ENCODE measurements at regions not wholly inside any gene's neighbourhood (a gene's known extent, or its start where the extent isn't known, plus 50 kb on each side); places are given as distances from the start of the nearest gene placed in this dataset.
"Not testable (repeated sequence)": the region's sequence is repeated elsewhere in the genome, so short reads cannot be mapped to it uniquely, and the experiment has no call there.

GRCh38 chr2:107753806-107754205, 72.9 kb upstream of the RGPD4 start:
- DNase-seq (ENCODE audit: low spot score) = not testable (repeated sequence)

GRCh38 chr2:107757223-107757622, 69.5 kb upstream of the RGPD4 start:
- no peak for DNase-seq (ENCODE audit: low spot score)

- no peak for DNase-seq (ENCODE audit: low spot score)
Observed at GRCh38 chr2:107760620-107761364, 65.9 kb upstream of the RGPD4 start.

- DNase-seq (ENCODE audit: low spot score) = peak; percentile 75
Observed at GRCh38 chr2:107772353-107772752, 54.3 kb upstream of the RGPD4 start.

GRCh38 chr2:107775211-107775610, 51.5 kb upstream of the RGPD4 start:
- DNase-seq (ENCODE audit: low spot score) = no peak

GRCh38 chr2:107775791-107776190, 50.9 kb upstream of the RGPD4 start:
- no peak for DNase-seq (ENCODE audit: low spot score)

GRCh38 chr2:107776362-107776761, 50.3 kb upstream of the RGPD4 start:
- no peak for DNase-seq (ENCODE audit: low spot score)

All from umbilical cord (tissue), 1 donor.